Karpas-422 (cell line): ENCODE measurements at regions not wholly inside any gene's neighbourhood (a gene's known extent, or its start where the extent isn't known, plus 50 kb on each side); places are given as distances from the start of the nearest gene placed in this dataset.
A peak's percentile ranks its signal among the peaks of the same experiment; 100 is the strongest.

ENCODE experiments used
- DNase-seq: peaks from one replicate; pipeline ENCODE4 v3.0.0-alpha.2; 2015
- H2AFZ ChIP-seq: fragments of 200-600 bp; sonication (generic); 2 replicates; pipeline ENCODE4 v1.6.1; 2014; ENCODE audit warnings: antibody characterized with exemption, low read length, mixed read lengths
- H3K27ac ChIP-seq: fragments of 200-600 bp; sonication (generic); 2 replicates; pipeline ENCODE4 v1.5.1; 2014; ENCODE audit warnings: mild to moderate bottlenecking, low read length, moderate library complexity
- H3K27me3 ChIP-seq: fragments of 200-600 bp; sonication (generic); 2 replicates; pipeline ENCODE4 v1.6.1; 2014; ENCODE audit warnings: low read length, mixed read lengths
- H3K36me3 ChIP-seq: fragments of 200-600 bp; sonication (generic); 2 replicates; pipeline ENCODE4 v1.6.1; 2014; ENCODE audit warnings: low read length, mixed read lengths; ENCODE audit not compliant: insufficient read depth
- H3K4me1 ChIP-seq: fragments of 200-600 bp; sonication (generic); 2 replicates; pipeline ENCODE4 v1.6.1; 2014; ENCODE audit warnings: mild to moderate bottlenecking, low read length, mixed read lengths
- H3K4me2 ChIP-seq: fragments of 200-600 bp; sonication (generic); 2 replicates; pipeline ENCODE4 v1.6.1; 2014; ENCODE audit warnings: low read length, low read depth, mild to moderate bottlenecking; ENCODE audit not compliant: poor library complexity, severe bottlenecking
- H3K4me3 ChIP-seq: fragments of 200-600 bp; sonication (generic); 2 replicates; pipeline ENCODE4 v1.5.1; 2014; ENCODE audit warnings: mild to moderate bottlenecking, antibody characterized with exemption, low read length, mixed read lengths
- H3K79me2 ChIP-seq: fragments of 200-600 bp; sonication (generic); 2 replicates; pipeline ENCODE4 v1.6.1; 2014; ENCODE audit warnings: mild to moderate bottlenecking, low read length, mixed read lengths
- H3K9ac ChIP-seq: fragments of 200-600 bp; sonication (generic); 2 replicates; pipeline ENCODE4 v1.6.0; 2014; ENCODE audit warnings: low read length
- H3K9me2 ChIP-seq: fragments of 200-600 bp; sonication (generic), shearing (Covaris generic); replicated peaks from 2 replicates; pipeline ENCODE4 v1.6.0; 2014; ENCODE audit warnings: mild to moderate bottlenecking, low read length, moderate library complexity; ENCODE audit not compliant: insufficient read depth
- H3K9me3 ChIP-seq: fragments of 300-700, 200-600 bp; sonication (generic); 2 replicates; pipeline ENCODE4 v1.6.1; 2014; ENCODE audit warnings: low read length, mixed read lengths
- H4K20me1 ChIP-seq: fragments of 200-600 bp; sonication (generic); 2 replicates; pipeline ENCODE4 v1.6.1; 2014; ENCODE audit warnings: mild to moderate bottlenecking, antibody characterized with exemption, low read length, low read depth; ENCODE audit not compliant: insufficient read depth

DNA sequence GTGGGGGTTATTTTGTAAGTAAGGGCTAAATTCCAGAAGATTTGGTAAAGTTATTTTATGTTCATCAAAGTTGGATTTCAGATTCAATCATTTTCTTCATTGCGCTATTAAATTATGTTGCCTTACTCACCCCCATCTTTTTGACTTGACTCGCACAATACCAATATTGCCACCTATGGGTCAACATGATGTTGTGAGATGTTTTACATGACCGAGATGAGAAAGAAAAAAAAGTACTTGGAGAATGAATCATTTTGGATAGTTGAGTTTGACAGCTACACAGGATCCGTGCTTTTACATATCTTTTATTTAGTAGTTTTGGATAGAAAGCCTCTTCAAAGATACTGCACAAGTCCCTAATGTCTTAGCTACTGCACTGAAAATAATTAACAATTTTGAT lies 224.2 kb upstream of the EMCN start:
- Histone ChIP-seq H3K9me2 (no peaks in the 10 kb centered on the region), H3K4me3 (no peak overlapping the region), H3K4me1 (no peaks in the 10 kb centered on the region), H3K36me3 (no peaks in the 10 kb centered on the region), H3K79me2 (no peaks in the 10 kb centered on the region), H3K9me3 (no peaks in the 10 kb centered on the region), H2AFZ (no peak overlapping the region), H4K20me1 (no peaks in the 10 kb centered on the region), H3K27me3 (no peaks in the 10 kb centered on the region), H3K9ac (no peak overlapping the region), H3K27ac (no peak overlapping the region), H3K4me2 (no peak overlapping the region)
- peak; percentile 59 for DNase-seq

DNA sequence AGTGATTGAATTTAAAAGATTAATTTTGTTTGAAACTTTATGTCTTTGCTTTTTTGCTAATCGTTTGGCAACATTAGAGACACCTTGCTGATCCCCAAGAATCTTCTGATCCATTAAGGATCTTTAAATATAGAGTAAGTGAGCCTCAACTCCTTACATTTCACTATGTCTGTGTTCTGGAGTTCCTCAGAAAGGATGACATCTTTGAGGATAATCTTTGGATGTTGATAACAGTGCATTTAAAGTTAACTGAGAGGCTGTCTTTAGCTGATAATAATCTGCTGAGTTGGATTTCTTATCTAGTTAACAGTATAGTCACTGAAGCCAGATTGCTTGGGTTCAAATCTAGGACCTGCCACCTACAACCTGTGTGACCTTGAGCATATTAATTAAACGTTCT lies 221.6 kb upstream of the EMCN start:
- no peak overlapping the region for H3K4me2 ChIP-seq
- H3K36me3 ChIP-seq, result no peaks in the 10 kb centered on the region

DNA sequence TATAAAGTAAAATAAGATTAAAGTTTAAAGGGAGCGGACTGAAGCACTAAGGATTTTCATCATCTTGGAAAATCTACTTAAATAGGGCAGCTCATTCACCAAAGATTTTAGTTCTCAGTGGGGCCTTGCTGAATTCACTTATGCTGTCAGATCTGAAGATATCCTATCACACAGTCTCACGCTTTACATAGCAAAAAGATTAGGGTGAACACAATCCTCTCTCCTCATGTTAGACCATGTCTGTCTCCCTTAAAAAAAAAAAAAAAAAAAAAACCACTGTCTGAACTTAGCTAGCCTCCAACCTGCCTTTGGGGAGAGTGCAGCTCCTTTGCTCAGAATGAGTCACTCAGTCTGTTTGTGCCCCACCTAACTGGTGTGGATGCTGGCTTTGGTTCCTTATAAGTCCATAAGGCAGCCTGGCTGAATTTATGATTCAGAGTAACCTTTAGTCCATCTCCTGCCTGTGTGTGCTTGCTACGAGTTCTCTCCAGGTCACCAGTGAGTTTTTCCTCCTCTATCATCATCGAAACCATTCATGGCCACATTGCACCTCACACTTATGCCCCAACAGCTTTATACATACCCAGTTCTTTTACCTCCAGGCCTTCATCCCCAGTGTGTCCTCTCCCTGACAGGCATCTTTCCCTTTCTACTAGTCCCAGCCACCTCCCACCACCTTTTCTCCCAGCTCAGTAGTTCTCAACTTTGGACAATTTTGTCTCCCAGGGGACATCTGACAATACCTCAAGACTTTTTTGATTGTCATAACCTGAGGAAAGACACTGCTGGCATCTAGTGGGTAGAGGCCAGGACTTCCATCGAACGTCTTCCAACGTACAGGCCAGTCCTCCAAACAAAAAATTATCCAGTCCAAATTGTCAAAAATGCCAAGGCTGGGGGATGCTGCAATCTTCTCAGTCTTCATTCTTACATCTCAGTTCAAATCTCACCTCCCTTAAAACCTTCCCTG lies 220.7 kb upstream of the EMCN start:
- H3K27me3 ChIP-seq, result no peaks in the 10 kb centered on the region
- no peak overlapping the region for H3K27ac ChIP-seq
- no peak for DNase-seq
- H2AFZ ChIP-seq, result no peak overlapping the region
- H3K4me3 ChIP-seq, result no peak overlapping the region
- no peaks in the 10 kb centered on the region for H3K9me3 ChIP-seq
- H3K79me2 ChIP-seq, result no peaks in the 10 kb centered on the region
- no peak overlapping the region for H3K4me2 ChIP-seq
- no peak overlapping the region for H3K9ac ChIP-seq
- H4K20me1 ChIP-seq, result no peaks in the 10 kb centered on the region
- no peaks in the 10 kb centered on the region for H3K4me1 ChIP-seq
- H3K9me2 ChIP-seq, result no peaks in the 10 kb centered on the region
- H3K36me3 ChIP-seq, result no peaks in the 10 kb centered on the region

More for the DNA sequence above, 221.6 kb upstream of the EMCN start:
- no peak overlapping the region for H3K27ac ChIP-seq
- no peak for DNase-seq
- H3K9me3 ChIP-seq, result no peaks in the 10 kb centered on the region
- H4K20me1 ChIP-seq, result no peaks in the 10 kb centered on the region
- H3K79me2 ChIP-seq, result no peaks in the 10 kb centered on the region
- H3K9me2 ChIP-seq, result no peaks in the 10 kb centered on the region
- no peak overlapping the region for H2AFZ ChIP-seq
- no peak overlapping the region for H3K9ac ChIP-seq
- H3K4me1 ChIP-seq, result no peaks in the 10 kb centered on the region
- H3K27me3 ChIP-seq, result no peaks in the 10 kb centered on the region
- H3K4me3 ChIP-seq, result no peak overlapping the region

DNA sequence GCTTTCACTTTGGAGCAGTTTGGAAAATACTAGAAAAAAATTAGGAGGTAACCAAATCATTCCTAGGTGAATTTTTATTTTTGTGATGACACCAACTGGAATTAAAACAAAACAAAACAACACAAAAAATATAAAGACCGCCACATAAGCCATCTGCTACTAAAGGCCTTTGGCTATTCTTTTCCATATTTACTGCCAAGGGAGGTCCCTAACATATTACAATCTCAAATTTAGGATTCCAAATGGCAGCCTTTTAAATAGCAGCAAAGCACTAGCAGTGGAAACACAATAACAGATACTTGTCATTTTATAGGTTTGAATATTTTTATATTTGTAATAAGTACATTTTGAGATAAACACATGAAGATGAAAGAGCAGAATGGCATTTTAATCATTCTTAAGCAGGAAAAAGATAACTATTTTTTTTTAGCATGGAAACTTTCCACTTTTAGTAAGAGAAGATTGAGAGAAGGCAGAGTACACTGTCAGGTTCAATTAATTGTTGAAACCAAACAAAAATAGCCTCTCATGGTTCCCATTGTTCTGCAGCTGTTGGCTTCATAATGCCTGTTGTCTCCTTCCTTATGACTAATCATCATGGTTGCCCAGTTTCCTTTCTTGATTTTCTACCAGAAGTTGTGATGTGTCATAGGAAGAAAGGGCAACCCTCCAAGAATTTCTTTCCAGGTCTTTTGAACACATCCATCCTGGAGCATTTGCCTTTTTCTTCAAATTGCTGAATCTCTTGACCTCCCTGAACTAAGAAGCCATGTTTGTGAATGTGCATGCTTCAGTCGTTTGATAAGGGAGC lies 219.0 kb upstream of the EMCN start:
- H2AFZ ChIP-seq, result no peak overlapping the region
- H4K20me1 ChIP-seq, result no peaks in the 10 kb centered on the region
- no peak overlapping the region for H3K4me3 ChIP-seq
- no peaks in the 10 kb centered on the region for H3K4me1 ChIP-seq
- H3K79me2 ChIP-seq, result no peaks in the 10 kb centered on the region
- no peak overlapping the region for H3K4me2 ChIP-seq
- H3K27me3 ChIP-seq, result no peaks in the 10 kb centered on the region
- no peak for DNase-seq
- H3K36me3 ChIP-seq, result no peaks in the 10 kb centered on the region
- no peaks in the 10 kb centered on the region for H3K9me3 ChIP-seq
- no peaks in the 10 kb centered on the region for H3K9me2 ChIP-seq
- H3K27ac ChIP-seq, result no peak overlapping the region
- no peak overlapping the region for H3K9ac ChIP-seq

DNA sequence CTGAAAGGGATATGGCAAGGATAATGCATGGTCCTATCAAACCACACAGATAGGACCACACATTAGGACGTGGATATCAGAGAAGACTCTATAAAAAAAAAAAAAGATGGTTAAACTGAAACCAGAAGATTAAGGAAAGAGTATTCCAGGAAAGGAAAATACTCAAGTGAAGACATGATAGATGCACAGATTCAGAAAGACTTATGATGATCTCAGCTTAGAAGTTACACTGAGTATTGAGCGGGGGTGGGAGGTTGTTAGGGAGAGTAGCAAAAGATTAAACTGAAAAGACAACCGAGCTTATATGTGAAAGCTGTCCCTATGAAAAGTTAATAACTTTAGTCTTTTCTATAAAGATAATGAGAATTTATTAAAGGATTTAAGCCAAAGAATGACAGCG lies 211.0 kb upstream of the EMCN start:
- no peak overlapping the region for H3K4me3 ChIP-seq
- no peaks in the 10 kb centered on the region for H4K20me1 ChIP-seq
- H2AFZ ChIP-seq, result no peak overlapping the region
- DNase-seq, result no peak
- no peak overlapping the region for H3K27ac ChIP-seq
- H3K27me3 ChIP-seq, result no peaks in the 10 kb centered on the region
- no peak overlapping the region for H3K4me2 ChIP-seq
- no peaks in the 10 kb centered on the region for H3K4me1 ChIP-seq
- no peaks in the 10 kb centered on the region for H3K9me3 ChIP-seq
- H3K36me3 ChIP-seq, result no peaks in the 10 kb centered on the region
- no peaks in the 10 kb centered on the region for H3K79me2 ChIP-seq
- no peak overlapping the region for H3K9ac ChIP-seq
- no peaks in the 10 kb centered on the region for H3K9me2 ChIP-seq

DNA sequence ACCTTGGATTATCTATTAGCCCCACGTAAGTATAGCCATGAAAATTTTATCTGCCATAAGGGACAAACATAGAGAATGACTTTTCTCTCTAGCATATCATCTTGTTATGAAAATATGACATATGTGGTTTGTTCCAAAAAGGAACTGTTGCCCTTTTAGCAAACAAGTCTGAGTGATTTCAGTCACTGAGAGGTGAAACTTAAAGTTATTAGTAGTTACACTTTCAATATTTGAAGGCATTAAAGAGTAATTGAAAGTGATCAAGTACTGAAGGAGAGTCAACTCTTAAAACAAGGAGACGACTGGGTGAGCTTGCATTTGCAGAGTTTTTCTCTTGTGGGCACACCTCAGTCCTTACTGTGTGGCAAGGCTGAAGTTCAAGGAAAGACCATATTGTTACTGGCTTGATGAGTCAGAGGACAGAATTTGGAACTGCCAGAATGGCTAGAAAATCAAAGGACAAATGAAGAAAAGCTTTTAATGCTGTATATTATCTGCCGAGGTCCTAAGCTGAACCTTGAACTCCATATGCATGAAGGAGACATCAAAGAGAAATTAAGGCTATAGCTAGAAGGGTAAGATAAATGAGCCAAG lies 205.1 kb upstream of the EMCN start:
- no peaks in the 10 kb centered on the region for H3K36me3 ChIP-seq
- no peak overlapping the region for H3K4me2 ChIP-seq
- no peak overlapping the region for H2AFZ ChIP-seq
- H3K9ac ChIP-seq, result no peak overlapping the region
- no peak for DNase-seq
- H3K9me2 ChIP-seq, result no peaks in the 10 kb centered on the region
- no peak overlapping the region for H3K27ac ChIP-seq
- no peaks in the 10 kb centered on the region for H3K9me3 ChIP-seq
- no peaks in the 10 kb centered on the region for H3K79me2 ChIP-seq
- H3K4me1 ChIP-seq, result no peaks in the 10 kb centered on the region
- H3K27me3 ChIP-seq, result no peaks in the 10 kb centered on the region
- no peak overlapping the region for H3K4me3 ChIP-seq
- H4K20me1 ChIP-seq, result no peaks in the 10 kb centered on the region

DNA sequence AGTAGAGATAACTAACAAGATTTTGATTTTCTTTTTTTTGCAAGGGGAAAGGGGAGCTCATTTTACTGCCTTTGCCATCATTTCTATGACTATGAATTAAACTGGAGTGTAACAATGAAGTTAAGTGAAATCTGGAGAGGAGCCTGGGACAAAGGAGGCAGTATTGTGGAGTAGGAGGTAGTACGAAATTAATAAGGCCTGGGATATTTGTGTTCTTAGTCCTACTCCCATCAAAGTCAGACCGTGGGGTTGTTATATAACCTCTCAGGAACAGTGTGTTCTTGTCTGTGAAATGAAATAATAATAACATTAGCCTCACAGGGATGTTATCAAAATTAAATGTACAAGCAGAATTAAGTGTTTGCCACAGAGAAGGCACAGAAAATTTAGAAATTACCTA lies 204.3 kb upstream of the EMCN start:
- no peak overlapping the region for H3K9ac ChIP-seq
- no peak overlapping the region for H3K4me2 ChIP-seq
- no peak overlapping the region for H3K4me3 ChIP-seq
- no peak overlapping the region for H2AFZ ChIP-seq
- H3K27me3 ChIP-seq, result no peaks in the 10 kb centered on the region
- H4K20me1 ChIP-seq, result no peaks in the 10 kb centered on the region
- H3K9me2 ChIP-seq, result no peaks in the 10 kb centered on the region
- H3K4me1 ChIP-seq, result no peaks in the 10 kb centered on the region
- no peaks in the 10 kb centered on the region for H3K79me2 ChIP-seq
- no peaks in the 10 kb centered on the region for H3K36me3 ChIP-seq
- H3K27ac ChIP-seq, result no peak overlapping the region
- no peak for DNase-seq
- no peaks in the 10 kb centered on the region for H3K9me3 ChIP-seq

DNA sequence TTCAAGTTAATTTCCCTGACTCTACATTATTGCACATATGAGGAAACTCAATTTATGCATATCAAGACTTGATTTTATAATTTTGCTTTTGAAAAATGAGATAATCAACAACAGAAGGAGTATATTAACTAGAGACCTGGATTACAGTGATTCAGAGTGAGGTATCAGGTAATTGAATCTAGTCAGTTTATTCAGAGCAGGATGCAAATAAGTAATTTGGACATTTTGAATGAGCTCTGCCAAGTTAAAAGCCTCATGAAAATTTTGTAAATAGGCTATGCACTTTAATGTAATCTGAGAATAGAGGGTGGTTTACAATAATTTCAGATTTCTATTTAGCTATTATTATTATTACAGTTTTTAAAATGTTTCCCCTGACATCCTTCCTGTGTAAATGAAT lies 203.7 kb upstream of the EMCN start:
- Histone ChIP-seq H3K36me3 (no peaks in the 10 kb centered on the region), H3K9ac (no peak overlapping the region), H3K4me3 (no peak overlapping the region), H3K79me2 (no peaks in the 10 kb centered on the region), H3K9me2 (no peaks in the 10 kb centered on the region), H3K27me3 (no peaks in the 10 kb centered on the region), H3K9me3 (no peaks in the 10 kb centered on the region), H2AFZ (no peak overlapping the region), H3K27ac (no peak overlapping the region), H3K4me2 (no peak overlapping the region), H4K20me1 (no peaks in the 10 kb centered on the region), H3K4me1 (no peaks in the 10 kb centered on the region)
- DNase-seq, result no peak
